ENCODE measurements at regions not wholly inside any gene's neighbourhood (a gene's known extent, or its start where the extent isn't known, plus 50 kb on each side); places are given as distances from the start of the nearest gene placed in this dataset.

DNA sequence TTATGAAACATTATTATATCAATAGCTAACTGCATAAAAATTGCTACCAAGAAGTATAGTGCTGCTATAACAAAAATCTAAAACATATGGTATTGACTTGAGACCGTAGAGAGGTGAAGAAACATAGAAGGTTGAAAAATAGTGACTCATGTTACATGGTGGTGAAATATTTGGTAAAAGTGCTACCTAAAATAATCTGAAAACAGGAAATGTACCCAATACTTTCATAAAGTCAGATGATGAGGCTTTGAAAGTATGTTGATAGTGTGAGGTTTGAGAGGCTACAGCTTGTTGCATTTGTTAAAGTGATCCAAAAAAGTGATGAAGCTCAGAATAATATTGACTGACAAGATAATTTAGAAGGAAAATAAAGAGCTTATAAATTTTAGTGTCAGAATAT lies 718.7 kb upstream of the SLC8A1 start:
- Histone ChIP-seq H3K27ac (ENCODE audit: low read depth in 1 of 2, low read length in 2 of 2) (no peak overlapping the region), H3K9me3 (ENCODE audit: control insufficient read depth in 4 of 4, low read length in 3 of 4) (no peaks in the 10 kb centered on the region), H3K4me3 (ENCODE audit: low read depth in 1 of 3, low read length in 3 of 3) (no peak overlapping the region), H3K36me3 (ENCODE audit: control insufficient read depth in 4 of 4, insufficient read depth in 3 of 4, low read depth in 1 of 4, low read length in 3 of 4) (no peaks in the 10 kb centered on the region), H3K9ac (ENCODE audit: low read depth in 1 of 2, low read length in 2 of 2) (no peak overlapping the region), H3K4me1 (ENCODE audit: control insufficient read depth in 4 of 4, insufficient read depth in 4 of 4, low read length in 3 of 4) (no peaks in the 10 kb centered on the region), H3K27me3 (ENCODE audit: control insufficient read depth in 4 of 4, insufficient read depth in 4 of 4, low read length in 3 of 4) (no peaks in the 10 kb centered on the region)
- 81% methylated on average over 1 of the region's 1 CpG for WGBS
- DNase-seq (ENCODE audit: low spot score) = no peak
- TF ChIP-seq TAF1 (conservative IDR thresholded peaks at IDR 0.05) (no peak), JUND (IDR thresholded peaks at IDR 0.05) (no peak), ZBTB33 (IDR thresholded peaks at IDR 0.05) (no peak), FOXA1 (IDR thresholded peaks at IDR 0.05) (no peak)
- TF ChIP-seq, protein P1, sequence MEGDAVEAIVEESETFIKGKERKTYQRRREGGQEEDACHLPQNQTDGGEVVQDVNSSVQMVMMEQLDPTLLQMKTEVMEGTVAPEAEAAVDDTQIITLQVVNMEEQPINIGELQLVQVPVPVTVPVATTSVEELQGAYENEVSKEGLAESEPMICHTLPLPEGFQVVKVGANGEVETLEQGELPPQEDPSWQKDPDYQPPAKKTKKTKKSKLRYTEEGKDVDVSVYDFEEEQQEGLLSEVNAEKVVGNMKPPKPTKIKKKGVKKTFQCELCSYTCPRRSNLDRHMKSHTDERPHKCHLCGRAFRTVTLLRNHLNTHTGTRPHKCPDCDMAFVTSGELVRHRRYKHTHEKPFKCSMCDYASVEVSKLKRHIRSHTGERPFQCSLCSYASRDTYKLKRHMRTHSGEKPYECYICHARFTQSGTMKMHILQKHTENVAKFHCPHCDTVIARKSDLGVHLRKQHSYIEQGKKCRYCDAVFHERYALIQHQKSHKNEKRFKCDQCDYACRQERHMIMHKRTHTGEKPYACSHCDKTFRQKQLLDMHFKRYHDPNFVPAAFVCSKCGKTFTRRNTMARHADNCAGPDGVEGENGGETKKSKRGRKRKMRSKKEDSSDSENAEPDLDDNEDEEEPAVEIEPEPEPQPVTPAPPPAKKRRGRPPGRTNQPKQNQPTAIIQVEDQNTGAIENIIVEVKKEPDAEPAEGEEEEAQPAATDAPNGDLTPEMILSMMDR (IDR thresholded peaks at IDR 0.05; ENCODE audit: low read depth, low read length, missing input control) = no peak

GRCh38 chr2:41180387-41180786 lies 728.5 kb upstream of the SLC8A1 start:
- Histone ChIP-seq H3K27me3 (ENCODE audit: control insufficient read depth in 4 of 4, insufficient read depth in 4 of 4, low read length in 3 of 4) (no peaks in the 10 kb centered on the region), H3K36me3 (ENCODE audit: control insufficient read depth in 4 of 4, insufficient read depth in 3 of 4, low read depth in 1 of 4, low read length in 3 of 4) (no peaks in the 10 kb centered on the region), H3K4me1 (ENCODE audit: control insufficient read depth in 4 of 4, insufficient read depth in 4 of 4, low read length in 3 of 4) (no peaks in the 10 kb centered on the region), H3K27ac (ENCODE audit: low read depth in 1 of 2, low read length in 2 of 2) (no peak overlapping the region), H3K9me3 (ENCODE audit: control insufficient read depth in 4 of 4, low read length in 3 of 4) (no peaks in the 10 kb centered on the region), H3K9ac (ENCODE audit: low read depth in 1 of 2, low read length in 2 of 2) (no peak overlapping the region), H3K4me3 (ENCODE audit: low read depth in 1 of 3, low read length in 3 of 3) (no peak overlapping the region)
- TF ChIP-seq, protein P2, sequence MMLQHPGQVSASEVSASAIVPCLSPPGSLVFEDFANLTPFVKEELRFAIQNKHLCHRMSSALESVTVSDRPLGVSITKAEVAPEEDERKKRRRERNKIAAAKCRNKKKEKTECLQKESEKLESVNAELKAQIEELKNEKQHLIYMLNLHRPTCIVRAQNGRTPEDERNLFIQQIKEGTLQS (IDR thresholded peaks at IDR 0.05) = no peak
- TF ChIP-seq, protein P1 (IDR thresholded peaks at IDR 0.05; ENCODE audit: low read depth, low read length, missing input control) = no peak
- no peak for TF ChIP-seq GABPA (IDR thresholded peaks at IDR 0.05 in 1 of 2, conservative IDR thresholded peaks at IDR 0.05 in 1 of 2)
- no peak for DNase-seq (ENCODE audit: low spot score)
- WGBS = 63% methylated on average over 2 of the region's 2 CpGs

GRCh38 chr2:41182961-41183360 lies 731.1 kb upstream of the SLC8A1 start:
- H3K4me1 ChIP-seq (ENCODE audit: control insufficient read depth in 4 of 4, insufficient read depth in 4 of 4, low read length in 3 of 4) = no peaks in the 10 kb centered on the region
- no peak for DNase-seq (ENCODE audit: low spot score)
- TF ChIP-seq, protein P3, sequence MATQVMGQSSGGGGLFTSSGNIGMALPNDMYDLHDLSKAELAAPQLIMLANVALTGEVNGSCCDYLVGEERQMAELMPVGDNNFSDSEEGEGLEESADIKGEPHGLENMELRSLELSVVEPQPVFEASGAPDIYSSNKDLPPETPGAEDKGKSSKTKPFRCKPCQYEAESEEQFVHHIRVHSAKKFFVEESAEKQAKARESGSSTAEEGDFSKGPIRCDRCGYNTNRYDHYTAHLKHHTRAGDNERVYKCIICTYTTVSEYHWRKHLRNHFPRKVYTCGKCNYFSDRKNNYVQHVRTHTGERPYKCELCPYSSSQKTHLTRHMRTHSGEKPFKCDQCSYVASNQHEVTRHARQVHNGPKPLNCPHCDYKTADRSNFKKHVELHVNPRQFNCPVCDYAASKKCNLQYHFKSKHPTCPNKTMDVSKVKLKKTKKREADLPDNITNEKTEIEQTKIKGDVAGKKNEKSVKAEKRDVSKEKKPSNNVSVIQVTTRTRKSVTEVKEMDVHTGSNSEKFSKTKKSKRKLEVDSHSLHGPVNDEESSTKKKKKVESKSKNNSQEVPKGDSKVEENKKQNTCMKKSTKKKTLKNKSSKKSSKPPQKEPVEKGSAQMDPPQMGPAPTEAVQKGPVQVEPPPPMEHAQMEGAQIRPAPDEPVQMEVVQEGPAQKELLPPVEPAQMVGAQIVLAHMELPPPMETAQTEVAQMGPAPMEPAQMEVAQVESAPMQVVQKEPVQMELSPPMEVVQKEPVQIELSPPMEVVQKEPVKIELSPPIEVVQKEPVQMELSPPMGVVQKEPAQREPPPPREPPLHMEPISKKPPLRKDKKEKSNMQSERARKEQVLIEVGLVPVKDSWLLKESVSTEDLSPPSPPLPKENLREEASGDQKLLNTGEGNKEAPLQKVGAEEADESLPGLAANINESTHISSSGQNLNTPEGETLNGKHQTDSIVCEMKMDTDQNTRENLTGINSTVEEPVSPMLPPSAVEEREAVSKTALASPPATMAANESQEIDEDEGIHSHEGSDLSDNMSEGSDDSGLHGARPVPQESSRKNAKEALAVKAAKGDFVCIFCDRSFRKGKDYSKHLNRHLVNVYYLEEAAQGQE (IDR thresholded peaks at IDR 0.05) = no peak
- TF ChIP-seq HNF4G (IDR thresholded peaks at IDR 0.05) (no peak), NR2F2 (IDR thresholded peaks at IDR 0.05) (no peak), YY1 (IDR thresholded peaks at IDR 0.05) (no peak), FOXA2 (IDR thresholded peaks at IDR 0.05) (no peak), TAF1 (conservative IDR thresholded peaks at IDR 0.05) (no peak), SP1 (IDR thresholded peaks at IDR 0.05) (no peak), RXRA (IDR thresholded peaks at IDR 0.05) (no peak)
- TF ChIP-seq, protein P1 (IDR thresholded peaks at IDR 0.05; ENCODE audit: low read depth, low read length, missing input control) = no peak
- TF ChIP-seq, protein P2 (IDR thresholded peaks at IDR 0.05) = no peak
- TF ChIP-seq, protein P4, sequence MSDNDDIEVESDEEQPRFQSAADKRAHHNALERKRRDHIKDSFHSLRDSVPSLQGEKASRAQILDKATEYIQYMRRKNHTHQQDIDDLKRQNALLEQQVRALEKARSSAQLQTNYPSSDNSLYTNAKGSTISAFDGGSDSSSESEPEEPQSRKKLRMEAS (IDR thresholded peaks at IDR 0.05) = no peak

More at GRCh38 chr2:41182961-41183360, 731.1 kb upstream of the SLC8A1 start:
- Histone ChIP-seq H3K36me3 (ENCODE audit: control insufficient read depth in 4 of 4, insufficient read depth in 3 of 4, low read depth in 1 of 4, low read length in 3 of 4) (no peaks in the 10 kb centered on the region), H3K4me3 (ENCODE audit: low read depth in 1 of 3, low read length in 3 of 3) (no peak overlapping the region), H3K27me3 (ENCODE audit: control insufficient read depth in 4 of 4, insufficient read depth in 4 of 4, low read length in 3 of 4) (no peaks in the 10 kb centered on the region), H3K9me3 (ENCODE audit: control insufficient read depth in 4 of 4, low read length in 3 of 4) (no peaks in the 10 kb centered on the region), H3K9ac (ENCODE audit: low read depth in 1 of 2, low read length in 2 of 2) (no peak overlapping the region), H3K27ac (ENCODE audit: low read depth in 1 of 2, low read length in 2 of 2) (no peak overlapping the region)
- WGBS = 69% methylated on average over 5 of the region's 5 CpGs
